HEK293 (cell line): ENCODE measurements at regions not wholly inside any gene's neighbourhood (a gene's known extent, or its start where the extent isn't known, plus 50 kb on each side); places are given as distances from the start of the nearest gene placed in this dataset.
A peak's percentile ranks its signal among the peaks of the same experiment; 100 is the strongest.

Source experiments
- CTCF ChIA-PET: fragments of 350-600 bp; formaldehyde crosslinking; extraction: SDS; loops from one replicate; lab custom pipeline; 2021; ENCODE audit warnings: antibody characterized with exemption; lab: Yijun Ruan, JAX
- POLR2A ChIA-PET: fragments of 300-600 bp; formaldehyde crosslinking; extraction: SDS; loops from one replicate; lab custom pipeline; 2020; ENCODE audit warnings: antibody characterized with exemption, inconsistent platforms; lab: Yijun Ruan, JAX
- H3K27ac ChIP-seq: fragments of 200-500 bp; sonication (Bioruptor generic); 2 replicates; pipeline ENCODE4 v1.5.1; 2014; ENCODE audit warnings: low read depth, low read length, control low read depth, inconsistent platforms; ENCODE audit errors: extremely low read depth
- H3K36me3 ChIP-seq, 2 experiments: fragments of 200-500 bp in 1 of 2; sonication (Bioruptor generic) in 1 of 2; 1 replicate in 1 of 2; 2 replicates in 1 of 2; pipeline ENCODE4 v1.5.1; 2014 to 2017; ENCODE audit warnings: inconsistent platforms in 2 of 2, low read length in 2 of 2; ENCODE audit not compliant: control insufficient read depth in 2 of 2, insufficient read depth in 1 of 2
- H3K4me1 ChIP-seq: fragments of 200-500 bp; sonication (Bioruptor generic); 2 replicates; pipeline ENCODE4 v1.5.1; 2014; ENCODE audit warnings: mild to moderate bottlenecking, low read length, inconsistent platforms; ENCODE audit not compliant: control insufficient read depth, insufficient read depth
- H3K4me3 ChIP-seq: 2 replicates; pipeline ENCODE4 v1.5.1; 2011; ENCODE audit warnings: low read depth, mild to moderate bottlenecking, control low read depth, low read length, moderate library complexity
- H3K9me3 ChIP-seq: fragments of 200-500 bp; sonication (Bioruptor generic); 2 replicates; pipeline ENCODE4 v1.5.1; 2014; ENCODE audit warnings: low read depth, low read length, inconsistent platforms; ENCODE audit not compliant: control insufficient read depth, insufficient read depth
- OVOL3 ChIP-seq: fragments of 450-650 bp; formaldehyde crosslinking; IDR thresholded peaks from 2 replicates; pipeline ENCODE4 v1.5.1; 2016; ENCODE audit warnings: missing biosample characterization, missing genetic modification characterization
- ZBTB17 ChIP-seq: fragments of 450-650 bp; formaldehyde crosslinking; IDR thresholded peaks from 2 replicates; pipeline ENCODE4 v1.5.1; 2016; ENCODE audit warnings: missing biosample characterization, missing genetic modification characterization
- ZNF366 ChIP-seq: fragments of 450-650 bp; formaldehyde crosslinking; conservative IDR thresholded peaks from 2 replicates; pipeline ENCODE4 v1.5.1; 2016; ENCODE audit warnings: missing biosample characterization, missing genetic modification characterization
- ZNF473 ChIP-seq: fragments of 450-650 bp; formaldehyde crosslinking; IDR thresholded peaks from 2 replicates; pipeline ENCODE4 v1.5.1; 2017; ENCODE audit warnings: missing biosample characterization, missing genetic modification characterization
- ZNF621 ChIP-seq: fragments of 450-650 bp; formaldehyde crosslinking; IDR thresholded peaks from 2 replicates; pipeline ENCODE4 v1.5.1; 2017; ENCODE audit warnings: missing biosample characterization, missing genetic modification characterization

DNA sequence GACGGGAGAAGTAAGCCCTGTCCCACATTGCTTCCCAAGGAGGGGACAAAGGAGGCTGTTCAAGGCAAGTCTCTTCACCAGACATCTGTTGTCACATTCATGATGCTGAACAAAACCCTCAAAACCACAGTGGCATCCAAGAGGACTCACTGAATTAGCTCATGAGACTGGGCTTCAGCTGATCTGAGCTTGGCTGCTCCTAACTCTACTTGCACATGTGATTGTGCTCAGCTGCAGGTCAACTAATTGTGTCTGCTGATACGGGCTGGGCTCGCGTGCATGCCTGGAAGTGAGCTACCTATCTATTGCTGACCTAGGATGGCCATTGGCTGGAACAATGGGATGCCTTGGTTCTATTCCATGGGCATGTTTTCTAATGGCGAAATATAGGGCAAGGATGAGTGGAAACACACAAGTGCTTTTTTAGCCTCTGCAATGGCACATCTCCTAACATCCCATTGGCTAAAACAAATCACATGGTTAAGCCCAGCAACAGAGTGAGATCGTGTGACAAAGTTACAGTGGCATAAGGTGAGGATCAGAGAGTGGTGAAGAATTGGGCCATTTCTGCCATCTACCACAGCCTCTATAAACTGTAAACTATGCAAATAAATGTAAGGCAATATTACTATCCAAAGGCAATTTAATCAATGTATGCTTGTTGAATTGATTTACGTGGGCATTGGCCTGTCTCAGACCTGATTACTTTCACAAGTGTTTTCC lies 52.9 kb upstream of the CAPN13 start:
- ChIA-PET CTCF (interaction anchor here (0.7 to 9.8 kb wide), 6 partner anchors 12 to 695 kb away, joined by 3 to 96 read pairs (median 20); no protein-coding TSS in a partner anchor), POLR2A (no interaction called here)
- TF ChIP-seq ZNF621, result no peak
- no peak for TF ChIP-seq OVOL3 (tag by site-specific recombination)
- no peak for TF ChIP-seq ZNF473 (tag by site-specific recombination)
- TF ChIP-seq ZNF366 (tag by site-specific recombination), result no peak
- 0 out of 2 replicates have a peak, but pooled peaks have one; percentile 23 for TF ChIP-seq ZBTB17 (tag by site-specific recombination)
- Histone ChIP-seq H3K4me1 (no peaks in the 10 kb centered on the region), H3K9me3 (no peaks in the 10 kb centered on the region), H3K4me3 (no peak overlapping the region), H3K27ac (no peak overlapping the region), H3K36me3 (no peaks in the 10 kb centered on the region)
